Kidney epithelial cell (primary cell): ENCODE measurements at regions not wholly inside any gene's neighbourhood (a gene's known extent, or its start where the extent isn't known, plus 50 kb on each side); places are given as distances from the start of the nearest gene placed in this dataset.
"Not testable (repeated sequence)": the region's sequence is repeated elsewhere in the genome, so short reads cannot be mapped to it uniquely, and the experiment has no call there.

Experiments used
- DNase-seq: peaks from one replicate; pipeline ENCODE4 v3.0.0-alpha.2; 2010; ENCODE audit warnings: low read depth
- H3K27me3 ChIP-seq: 2 replicates; pipeline ENCODE4 v1.6.0; 2011; ENCODE audit warnings: low read length; ENCODE audit not compliant: control insufficient read depth, insufficient read depth
- H3K36me3 ChIP-seq: 2 replicates; pipeline ENCODE4 v1.5.1; 2011; ENCODE audit warnings: low read length; ENCODE audit not compliant: control insufficient read depth, insufficient read depth
- H3K4me3 ChIP-seq: 2 replicates; pipeline ENCODE4 v1.5.1; 2011; ENCODE audit warnings: low read depth, mild to moderate bottlenecking, control low read depth, low read length
- CTCF ChIP-seq: IDR thresholded peaks from 2 replicates; pipeline ENCODE4 v1.5.1; 2011; ENCODE audit warnings: mild to moderate bottlenecking, moderate library complexity, low read length, control low read depth, inconsistent platforms; ENCODE audit not compliant: insufficient read depth, poor library complexity, severe bottlenecking

GRCh38 chr6:12485837-12486236, 195.7 kb downstream of the EDN1 start:
- TF ChIP-seq CTCF, result no peak
- no peak for DNase-seq
- no peaks in the 10 kb centered on the region for H3K36me3 ChIP-seq
- H3K27me3 ChIP-seq, result no peaks in the 10 kb centered on the region
- H3K4me3 ChIP-seq, result no peak overlapping the region

- no peak for TF ChIP-seq CTCF
- no peak overlapping the region for H3K4me3 ChIP-seq
- no peaks in the 10 kb centered on the region for H3K36me3 ChIP-seq
- DNase-seq, result no peak
- H3K27me3 ChIP-seq, result no peaks in the 10 kb centered on the region
Observed at GRCh38 chr6:12490351-12490903, 200.3 kb downstream of the EDN1 start.

- Histone ChIP-seq H3K36me3 (no peaks in the 10 kb centered on the region), H3K27me3 (no peaks in the 10 kb centered on the region), H3K4me3 (no peak overlapping the region)
- peak; percentile 56 for DNase-seq
- TF ChIP-seq CTCF, result no peak
Observed at GRCh38 chr6:12490904-12491571, 200.9 kb downstream of the EDN1 start.

GRCh38 chr6:12492929-12493328, 202.8 kb downstream of the EDN1 start:
- H3K36me3 ChIP-seq, H3K27me3 ChIP-seq, H3K4me3 ChIP-seq, DNase-seq: not testable (repeated sequence)

- H3K36me3 ChIP-seq, result no peaks in the 10 kb centered on the region
- no peak overlapping the region for H3K4me3 ChIP-seq
- DNase-seq, result no peak
- H3K27me3 ChIP-seq, result no peaks in the 10 kb centered on the region
- TF ChIP-seq CTCF, result no peak
Observed at GRCh38 chr6:12493446-12493845, 203.3 kb downstream of the EDN1 start.

GRCh38 chr6:12494161-12494560, 204.0 kb downstream of the EDN1 start:
- DNase-seq, result no peak
- TF ChIP-seq CTCF, result no peak
- Histone ChIP-seq H3K27me3 (no peaks in the 10 kb centered on the region), H3K36me3 (no peaks in the 10 kb centered on the region), H3K4me3 (no peak overlapping the region)
